ENCODE measurements at regions not wholly inside any gene's neighbourhood (a gene's known extent, or its start where the extent isn't known, plus 50 kb on each side); places are given as distances from the start of the nearest gene placed in this dataset.

DNA sequence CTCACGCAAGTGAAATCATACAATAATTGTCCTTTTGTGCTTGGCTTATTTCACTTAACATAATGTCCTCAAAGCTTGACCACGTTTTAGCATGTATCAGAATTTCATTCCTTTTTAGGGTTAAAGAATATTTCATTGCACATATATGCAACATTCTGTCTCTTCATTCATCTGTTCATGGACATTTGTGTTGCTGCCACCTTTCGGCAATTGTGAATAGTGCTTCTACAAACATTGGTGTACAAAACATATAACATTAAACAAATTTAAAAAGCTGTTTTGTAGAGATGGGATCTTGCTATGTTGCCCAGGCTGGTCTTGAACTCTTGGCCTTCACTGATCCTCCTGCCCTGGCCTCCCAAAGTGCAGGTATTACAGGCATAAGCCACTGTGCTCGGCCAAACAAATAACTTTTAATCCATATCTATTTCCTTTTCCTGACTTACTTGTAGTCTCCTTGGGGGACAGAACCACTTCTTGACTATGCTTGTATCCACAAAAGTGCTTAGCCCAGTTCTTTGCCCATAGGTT lies 209.3 kb downstream of the SLC4A3 start:
- H3K36me3 ChIP-seq: no peaks in the 10 kb centered on the region
- ATAC-seq (no peak), DNase-seq (no peak), FAIRE-seq (no peak)
- no peak overlapping the region for H3K27ac ChIP-seq
- no peaks in the 10 kb centered on the region for H3K4me1 ChIP-seq
- peaks cover 0 to 3% (median 1%) of the 10 kb centered on the region in 4 donors for H3K27me3 ChIP-seq
- intact Hi-C loops (cut with DNase I): no loop called here
- H3K4me3 ChIP-seq: no peak overlapping the region
- TF ChIP-seq, protein P1, sequence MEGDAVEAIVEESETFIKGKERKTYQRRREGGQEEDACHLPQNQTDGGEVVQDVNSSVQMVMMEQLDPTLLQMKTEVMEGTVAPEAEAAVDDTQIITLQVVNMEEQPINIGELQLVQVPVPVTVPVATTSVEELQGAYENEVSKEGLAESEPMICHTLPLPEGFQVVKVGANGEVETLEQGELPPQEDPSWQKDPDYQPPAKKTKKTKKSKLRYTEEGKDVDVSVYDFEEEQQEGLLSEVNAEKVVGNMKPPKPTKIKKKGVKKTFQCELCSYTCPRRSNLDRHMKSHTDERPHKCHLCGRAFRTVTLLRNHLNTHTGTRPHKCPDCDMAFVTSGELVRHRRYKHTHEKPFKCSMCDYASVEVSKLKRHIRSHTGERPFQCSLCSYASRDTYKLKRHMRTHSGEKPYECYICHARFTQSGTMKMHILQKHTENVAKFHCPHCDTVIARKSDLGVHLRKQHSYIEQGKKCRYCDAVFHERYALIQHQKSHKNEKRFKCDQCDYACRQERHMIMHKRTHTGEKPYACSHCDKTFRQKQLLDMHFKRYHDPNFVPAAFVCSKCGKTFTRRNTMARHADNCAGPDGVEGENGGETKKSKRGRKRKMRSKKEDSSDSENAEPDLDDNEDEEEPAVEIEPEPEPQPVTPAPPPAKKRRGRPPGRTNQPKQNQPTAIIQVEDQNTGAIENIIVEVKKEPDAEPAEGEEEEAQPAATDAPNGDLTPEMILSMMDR (IDR thresholded peaks at IDR 0.05): peak in 2 of 4 donors; percentile 23 to 34
- WGBS, 2 donors: 44 to 64% methylated on average over 4 of the region's 4 CpGs
- H3K9me3 ChIP-seq: no peaks in the 10 kb centered on the region

DNA sequence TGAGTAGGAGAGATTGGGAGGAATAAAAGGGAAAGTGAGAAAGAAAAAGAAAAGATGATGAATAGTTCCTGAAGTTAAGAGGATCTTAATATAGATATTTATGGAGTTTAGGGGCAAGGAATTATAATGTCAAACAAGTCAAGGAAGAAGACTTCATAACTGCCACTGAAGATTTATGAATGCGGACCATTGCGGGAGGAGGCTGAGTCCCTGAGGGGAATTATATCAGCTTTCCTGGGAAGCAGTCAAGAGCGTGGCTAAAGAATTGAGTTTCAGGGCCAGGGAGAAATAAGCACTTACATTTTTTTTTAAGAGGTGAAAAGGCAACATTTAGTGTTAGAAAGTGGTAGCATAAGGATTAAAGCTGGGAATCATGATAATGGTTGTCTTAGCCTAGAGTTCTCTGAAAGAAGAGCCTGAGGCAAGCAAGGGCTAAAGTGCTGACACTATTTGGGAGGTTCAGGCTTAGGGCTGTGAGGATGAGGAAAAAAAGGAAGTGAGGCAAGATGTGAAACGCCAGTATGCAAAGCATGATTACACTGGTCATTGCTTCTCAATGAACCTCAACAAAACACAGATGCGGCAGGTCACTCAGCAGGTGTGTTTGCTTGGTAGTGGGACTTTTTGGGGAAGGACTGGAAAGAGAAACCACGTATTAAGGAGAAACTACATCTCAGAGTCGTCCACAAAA lies 217.1 kb downstream of the SLC4A3 start:
- no peak for ATAC-seq
- intact Hi-C loops (cut with DNase I): no loop called here
- WGBS, 2 donors: 51 to 52% methylated on average over 7 of the region's 7 CpGs
- no peak for FAIRE-seq
- DNase-seq: no peak
- Histone ChIP-seq H3K27me3 (no peaks in the 10 kb centered on the region), H3K36me3 (no peaks in the 10 kb centered on the region), H3K4me3 (no peak overlapping the region), H3K27ac (no peak overlapping the region), H3K4me1 (no peaks in the 10 kb centered on the region), H3K9me3 (no peaks in the 10 kb centered on the region)
- TF ChIP-seq, protein P1 (IDR thresholded peaks at IDR 0.05): no peak

DNA sequence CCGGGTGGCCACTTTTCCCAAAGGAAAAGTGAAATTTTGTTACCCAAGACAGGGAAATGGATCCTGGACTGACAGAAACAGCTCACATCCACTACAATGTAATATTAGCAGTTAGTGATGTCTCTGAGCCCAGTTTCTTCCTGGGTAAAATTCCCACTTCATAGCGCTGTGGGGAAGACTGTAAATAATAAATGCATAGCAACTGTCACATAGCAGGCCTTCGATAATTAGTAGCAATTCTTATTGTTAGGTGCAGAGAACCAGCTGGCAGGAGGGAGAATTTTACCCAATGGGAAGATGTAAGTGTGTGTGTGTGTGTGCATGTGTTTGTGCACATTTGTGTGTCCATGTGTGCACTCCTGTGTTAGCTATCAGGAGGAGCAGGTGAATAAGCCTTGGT lies 221.5 kb downstream of the SLC4A3 start:
- DNase-seq: no peak
- H3K27me3 ChIP-seq: no peaks in the 10 kb centered on the region
- intact Hi-C loops (cut with DNase I): no loop called here
- no peaks in the 10 kb centered on the region for H3K9me3 ChIP-seq
- H3K4me3 ChIP-seq: no peak overlapping the region
- 75 to 85% methylated on average over 3 of the region's 3 CpGs for WGBS, 2 donors
- TF ChIP-seq, protein P1 (IDR thresholded peaks at IDR 0.05): no peak
- no peak for ATAC-seq
- no peak for FAIRE-seq
- H3K4me1 ChIP-seq: no peaks in the 10 kb centered on the region
- H3K36me3 ChIP-seq: no peaks in the 10 kb centered on the region
- H3K27ac ChIP-seq: no peak overlapping the region

DNA sequence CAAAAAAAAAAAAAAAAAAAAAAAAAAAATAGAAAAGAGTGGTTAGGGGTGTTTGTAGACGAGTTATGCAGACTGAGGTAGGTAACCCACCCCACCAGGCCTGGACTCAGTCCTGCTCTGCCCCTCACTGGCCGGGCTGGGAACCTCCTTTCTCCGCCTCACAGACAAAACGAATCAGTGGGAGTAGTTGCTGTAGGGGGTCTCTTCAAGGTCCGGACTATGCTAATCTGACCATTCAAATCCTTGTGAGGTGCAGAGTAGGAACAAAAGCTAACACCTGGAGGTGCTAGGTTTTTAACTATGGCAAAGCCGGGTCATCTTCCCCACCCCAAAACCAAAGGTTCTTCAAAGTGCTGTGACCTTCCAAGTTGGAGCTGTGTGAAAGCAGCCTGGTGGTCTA lies 223.7 kb downstream of the SLC4A3 start:
- Histone ChIP-seq H3K27ac (no peak overlapping the region), H3K36me3 (no peaks in the 10 kb centered on the region), H3K4me1 (no peaks in the 10 kb centered on the region), H3K9me3 (no peaks in the 10 kb centered on the region), H3K27me3 (no peaks in the 10 kb centered on the region), H3K4me3 (no peak overlapping the region)
- 53 to 72% methylated on average over 6 of the region's 6 CpGs for WGBS, 2 donors
- no peak for FAIRE-seq
- intact Hi-C loops (cut with DNase I): no loop called here
- TF ChIP-seq, protein P1 (IDR thresholded peaks at IDR 0.05): no peak
- ATAC-seq: no peak
- no peak for DNase-seq

DNA sequence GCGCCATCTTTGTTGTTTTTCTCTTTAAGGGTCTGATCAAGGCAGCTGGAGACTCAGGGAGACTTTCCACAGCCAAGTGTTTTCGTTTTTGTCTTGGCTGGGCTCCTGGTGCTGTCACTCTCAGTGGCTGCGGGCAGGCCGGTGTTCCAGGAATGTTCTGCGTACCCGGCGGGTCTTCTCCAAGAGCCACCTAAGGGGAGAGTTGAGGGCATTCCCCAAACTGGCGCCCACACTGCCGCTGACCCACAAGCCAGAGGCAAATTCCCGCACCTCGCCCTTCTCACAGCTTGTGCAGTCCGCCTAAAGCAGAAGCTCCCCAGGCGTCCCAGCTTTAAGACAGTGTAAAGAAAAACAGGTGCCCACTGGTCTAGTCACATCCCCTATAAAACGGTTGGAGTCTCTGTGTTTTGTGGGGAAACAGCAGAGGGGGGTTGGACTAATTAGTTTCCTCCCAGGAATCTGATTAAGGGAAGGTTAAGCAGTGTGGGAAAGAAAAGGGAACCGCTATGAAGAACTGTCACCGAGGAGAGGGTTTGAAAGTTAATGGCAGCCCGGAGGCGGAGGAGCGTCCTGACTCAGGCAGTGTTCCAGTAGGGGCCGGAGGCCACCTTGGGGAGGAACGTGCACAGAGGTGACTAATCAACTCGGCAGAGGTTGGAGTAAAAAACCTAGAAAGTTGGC lies 224.5 kb downstream of the SLC4A3 start:
- DNase-seq: no peak
- H3K4me1 ChIP-seq: no peaks in the 10 kb centered on the region
- H3K9me3 ChIP-seq: no peaks in the 10 kb centered on the region
- TF ChIP-seq, protein P1 (IDR thresholded peaks at IDR 0.05): no peak
- FAIRE-seq: no peak
- WGBS, 2 donors: 27 to 39% methylated on average over 22 of the region's 22 CpGs
- intact Hi-C loops (cut with DNase I): no loop called here
- H3K27me3 ChIP-seq: no peaks in the 10 kb centered on the region
- peak in 1 of 4 donors; percentile 28 for ATAC-seq
- no peaks in the 10 kb centered on the region for H3K36me3 ChIP-seq
- no peak overlapping the region for H3K27ac ChIP-seq
- no peak overlapping the region for H3K4me3 ChIP-seq

Measured in pancreas (tissue), 10 donors.